ENCODE measurements at regions not wholly inside any gene's neighbourhood (a gene's known extent, or its start where the extent isn't known, plus 50 kb on each side); places are given as distances from the start of the nearest gene placed in this dataset.

DNA sequence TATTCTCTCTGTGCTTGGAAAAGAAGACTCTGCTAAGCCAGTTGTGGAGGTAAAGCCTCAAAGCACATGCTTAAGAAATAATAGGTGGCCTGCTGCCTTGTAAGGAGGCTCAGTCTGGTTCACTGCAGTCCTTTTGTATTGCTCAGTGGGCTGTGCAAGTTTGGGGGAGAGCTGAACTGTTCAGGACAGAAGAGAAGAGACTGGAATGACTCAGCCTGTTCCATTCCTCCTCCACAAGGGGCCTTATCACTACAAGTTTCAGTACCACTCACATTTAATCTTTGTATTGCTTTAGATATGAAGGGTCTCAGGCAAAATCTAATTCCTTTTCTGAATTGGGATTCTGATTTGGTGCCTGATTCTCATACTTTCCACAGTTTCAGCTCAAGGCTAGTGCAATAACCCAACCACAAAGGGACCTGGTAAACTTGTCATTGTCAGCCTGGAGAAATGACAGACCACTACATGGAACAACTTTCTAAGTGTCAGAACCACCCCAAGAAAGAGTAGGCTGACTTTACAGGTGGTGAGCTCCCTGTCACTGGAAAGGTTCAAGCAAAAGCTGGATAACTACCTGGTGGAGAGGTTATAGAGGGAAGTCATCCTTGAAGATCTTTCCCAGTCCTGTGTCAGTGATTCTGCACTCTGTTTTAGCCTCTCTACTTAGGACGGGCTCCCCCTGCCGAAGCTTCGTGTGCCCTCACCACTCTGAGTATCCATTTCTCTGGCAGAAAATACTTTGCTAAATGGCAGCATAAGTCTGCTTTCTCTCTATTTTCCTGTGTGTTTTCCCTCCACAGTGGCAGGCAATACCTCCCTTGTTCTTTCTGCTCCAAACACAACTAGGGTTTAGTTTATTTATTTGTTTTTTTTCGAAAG lies 162.9 kb upstream of the GJB5 start:
- TF ChIP-seq, protein P1, sequence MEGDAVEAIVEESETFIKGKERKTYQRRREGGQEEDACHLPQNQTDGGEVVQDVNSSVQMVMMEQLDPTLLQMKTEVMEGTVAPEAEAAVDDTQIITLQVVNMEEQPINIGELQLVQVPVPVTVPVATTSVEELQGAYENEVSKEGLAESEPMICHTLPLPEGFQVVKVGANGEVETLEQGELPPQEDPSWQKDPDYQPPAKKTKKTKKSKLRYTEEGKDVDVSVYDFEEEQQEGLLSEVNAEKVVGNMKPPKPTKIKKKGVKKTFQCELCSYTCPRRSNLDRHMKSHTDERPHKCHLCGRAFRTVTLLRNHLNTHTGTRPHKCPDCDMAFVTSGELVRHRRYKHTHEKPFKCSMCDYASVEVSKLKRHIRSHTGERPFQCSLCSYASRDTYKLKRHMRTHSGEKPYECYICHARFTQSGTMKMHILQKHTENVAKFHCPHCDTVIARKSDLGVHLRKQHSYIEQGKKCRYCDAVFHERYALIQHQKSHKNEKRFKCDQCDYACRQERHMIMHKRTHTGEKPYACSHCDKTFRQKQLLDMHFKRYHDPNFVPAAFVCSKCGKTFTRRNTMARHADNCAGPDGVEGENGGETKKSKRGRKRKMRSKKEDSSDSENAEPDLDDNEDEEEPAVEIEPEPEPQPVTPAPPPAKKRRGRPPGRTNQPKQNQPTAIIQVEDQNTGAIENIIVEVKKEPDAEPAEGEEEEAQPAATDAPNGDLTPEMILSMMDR (conservative IDR thresholded peaks at IDR 0.05): peak; percentile 55
- no peak for TF ChIP-seq ZFX (IDR thresholded peaks at IDR 0.05)
